SH-SY5Y (cell line): ENCODE measurements at regions not wholly inside any gene's neighbourhood (a gene's known extent, or its start where the extent isn't known, plus 50 kb on each side); places are given as distances from the start of the nearest gene placed in this dataset.

Experiments used
- GATA2 ChIP-seq: IDR thresholded peaks from 2 replicates; pipeline ENCODE4 v1.6.1; 2011; ENCODE audit warnings: mild to moderate bottlenecking, low read depth, low read length
- GATA3 ChIP-seq: IDR thresholded peaks from 2 replicates; pipeline ENCODE4 v1.6.1; 2011; ENCODE audit warnings: low read depth, mild to moderate bottlenecking, low read length, moderate library complexity

DNA sequence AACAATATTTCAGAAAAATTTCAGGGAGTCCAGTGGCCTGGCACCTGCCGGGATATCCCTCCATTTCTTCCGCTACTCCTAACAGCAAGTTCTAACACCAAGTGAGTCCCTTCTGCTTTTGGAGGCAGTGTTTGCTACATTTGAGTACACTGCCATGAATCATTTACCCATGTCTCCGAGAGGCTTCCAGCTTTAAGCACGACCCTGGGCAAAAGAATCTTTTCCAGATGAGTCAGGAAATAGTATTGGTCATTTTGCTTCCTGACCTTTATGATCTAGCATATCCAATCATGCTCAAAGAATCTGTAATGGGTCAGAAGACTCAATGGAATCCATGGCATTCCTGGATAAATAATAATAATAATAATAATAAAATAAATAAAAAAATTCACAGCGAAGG lies 60.7 kb upstream of the FMN2 start:
- TF ChIP-seq GATA3 (no peak), GATA2 (no peak)
